Natural killer cell (primary cell): ENCODE measurements at regions not wholly inside any gene's neighbourhood (a gene's known extent, or its start where the extent isn't known, plus 50 kb on each side); places are given as distances from the start of the nearest gene placed in this dataset.

Experiments
- ATAC-seq, 3 donors: fragments of 150-1000 bp in 2 of 3; fragments of 200-7000 bp in 1 of 3; cut with Tn5 transposase; 1 replicate in 1 of 3; 2 replicates in 2 of 3; pipeline ENCODE4 v1.10.0; 2021; ENCODE audit warnings: mild to moderate bottlenecking in 2 of 3, moderate library complexity in 2 of 3
- DNase-seq, 2 donors: peaks; one replicate each; pipeline versions ENCODE4 v3.0.0 to v3.0.0-alpha.2; 2013 to 2021; ENCODE audit warnings: mixed read lengths in 1 of 2
- H3K27ac ChIP-seq: one replicate; pipeline ENCODE4 v1.5.1; 2013; ENCODE audit warnings: mild to moderate bottlenecking, low read length
- H3K27me3 ChIP-seq: one replicate; pipeline ENCODE4 v1.6.1; 2013; ENCODE audit warnings: low read length; ENCODE audit not compliant: control insufficient read depth, insufficient read depth
- H3K36me3 ChIP-seq: one replicate; pipeline ENCODE4 v1.6.1; 2013; ENCODE audit warnings: low read length; ENCODE audit not compliant: control insufficient read depth, insufficient read depth
- H3K4me1 ChIP-seq: one replicate; pipeline ENCODE4 v1.6.1; 2013; ENCODE audit warnings: low read length; ENCODE audit not compliant: control insufficient read depth, insufficient read depth
- H3K4me3 ChIP-seq: one replicate; pipeline ENCODE4 v1.5.1; 2013; ENCODE audit warnings: low read length
- H3K9me3 ChIP-seq: one replicate; pipeline ENCODE4 v1.6.1; 2013; ENCODE audit warnings: low read length; ENCODE audit not compliant: control insufficient read depth, insufficient read depth
- H3K27ac Mint-ChIP-seq, 2 donors: one replicate each; pipeline ENCODE4 v1.8.0; 2022; ENCODE audit warnings: mild to moderate bottlenecking in 2 of 2, mixed read lengths in 2 of 2, moderate library complexity in 1 of 2
- H3K27me3 Mint-ChIP-seq, 2 donors: one replicate each; pipeline ENCODE4 v1.8.0; 2022; ENCODE audit warnings: low read depth in 2 of 2, mixed read lengths in 2 of 2
- H3K36me3 Mint-ChIP-seq: one replicate; pipeline ENCODE4 v1.8.0; 2022; ENCODE audit warnings: mixed read lengths
- H3K4me1 Mint-ChIP-seq, 2 donors: one replicate each; pipeline ENCODE4 v1.8.0; 2022; ENCODE audit warnings: mixed read lengths in 2 of 2
- H3K4me3 Mint-ChIP-seq: one replicate; pipeline ENCODE4 v1.8.0; 2022; ENCODE audit warnings: mild to moderate bottlenecking, moderate library complexity, mixed read lengths
- H3K9me3 Mint-ChIP-seq, 2 donors: one replicate each; pipeline ENCODE4 v1.8.0; 2022; ENCODE audit warnings: mixed read lengths in 2 of 2
- WGBS: methylation state at CpG from one replicate; pipeline ENCODE4 v1.1.7; 2013; ENCODE audit warnings: missing lambda C conversion rate; ENCODE audit not compliant: insufficient coverage; 5-methylcytosine and 5-hydroxymethylcytosine counted together
- intact Hi-C: fragments of 100-400 bp; cut with micrococcal nuclease; formaldehyde crosslinking; loops from one replicate; pipeline ENCODE4 v1.14.2; 2022
- TF ChIP-seq, protein P1 (sequence below): fragments of 200-600 bp; IDR thresholded peaks from one replicate; pipeline ENCODE4 v1.8.0; 2022; ENCODE audit warnings: antibody characterized with exemption

DNA sequence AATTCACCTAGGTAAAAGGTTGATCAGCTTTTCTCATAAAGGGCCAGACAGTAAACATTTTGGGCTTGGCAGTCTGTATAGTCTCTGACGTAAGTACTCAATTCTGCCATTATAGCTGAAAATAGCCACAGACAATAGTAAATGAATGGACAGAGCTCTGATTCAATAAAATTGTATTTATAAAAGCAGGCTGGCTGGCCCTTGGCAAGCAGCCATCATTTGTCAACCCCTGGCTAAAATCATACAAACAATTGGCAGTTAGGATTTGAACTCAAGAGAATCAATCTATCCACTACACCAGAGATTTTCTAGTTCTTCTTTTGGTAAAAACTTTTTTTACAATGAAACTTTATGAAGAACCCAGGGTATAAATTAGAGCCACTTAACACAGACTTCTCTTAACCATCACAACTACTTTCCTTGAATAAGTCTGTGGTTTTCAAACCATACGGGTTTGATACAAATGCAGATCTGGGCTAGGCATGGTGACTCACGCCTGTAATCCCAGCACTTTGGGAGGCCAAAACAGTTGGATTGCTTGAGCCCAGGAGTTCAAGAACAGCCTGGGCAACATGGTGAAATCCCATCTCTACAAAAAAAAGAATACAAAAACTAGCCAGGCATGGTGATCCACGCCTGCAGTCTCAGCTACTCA lies 124.5 kb downstream of the SLC16A9 start:
- DNase-seq (no peak), ATAC-seq (no peak)
- Mint-ChIP-seq H3K27me3 (no peaks in the 10 kb centered on the region), H3K27ac (no peak overlapping the region), H3K4me1 (no peaks in the 10 kb centered on the region), H3K4me3 (no peak overlapping the region), H3K9me3 (no peaks in the 10 kb centered on the region), H3K36me3 (no peaks in the 10 kb centered on the region)
- Histone ChIP-seq H3K27ac (no peak overlapping the region), H3K4me3 (no peak overlapping the region), H3K36me3 (no peaks in the 10 kb centered on the region), H3K9me3 (no peaks in the 10 kb centered on the region), H3K27me3 (no peaks in the 10 kb centered on the region), H3K4me1 (no peaks in the 10 kb centered on the region)
- WGBS = 88% methylated on average over 4 of the region's 4 CpGs
- TF ChIP-seq, protein P1, sequence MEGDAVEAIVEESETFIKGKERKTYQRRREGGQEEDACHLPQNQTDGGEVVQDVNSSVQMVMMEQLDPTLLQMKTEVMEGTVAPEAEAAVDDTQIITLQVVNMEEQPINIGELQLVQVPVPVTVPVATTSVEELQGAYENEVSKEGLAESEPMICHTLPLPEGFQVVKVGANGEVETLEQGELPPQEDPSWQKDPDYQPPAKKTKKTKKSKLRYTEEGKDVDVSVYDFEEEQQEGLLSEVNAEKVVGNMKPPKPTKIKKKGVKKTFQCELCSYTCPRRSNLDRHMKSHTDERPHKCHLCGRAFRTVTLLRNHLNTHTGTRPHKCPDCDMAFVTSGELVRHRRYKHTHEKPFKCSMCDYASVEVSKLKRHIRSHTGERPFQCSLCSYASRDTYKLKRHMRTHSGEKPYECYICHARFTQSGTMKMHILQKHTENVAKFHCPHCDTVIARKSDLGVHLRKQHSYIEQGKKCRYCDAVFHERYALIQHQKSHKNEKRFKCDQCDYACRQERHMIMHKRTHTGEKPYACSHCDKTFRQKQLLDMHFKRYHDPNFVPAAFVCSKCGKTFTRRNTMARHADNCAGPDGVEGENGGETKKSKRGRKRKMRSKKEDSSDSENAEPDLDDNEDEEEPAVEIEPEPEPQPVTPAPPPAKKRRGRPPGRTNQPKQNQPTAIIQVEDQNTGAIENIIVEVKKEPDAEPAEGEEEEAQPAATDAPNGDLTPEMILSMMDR = no peak
- intact Hi-C loops = no loop called here

GRCh38 chr10:59582780-59583179 lies 126.9 kb downstream of the SLC16A9 start:
- intact Hi-C loops = no loop called here
- Histone ChIP-seq H3K27me3 (no peaks in the 10 kb centered on the region), H3K36me3 (no peaks in the 10 kb centered on the region), H3K9me3 (no peaks in the 10 kb centered on the region), H3K4me1 (no peaks in the 10 kb centered on the region), H3K27ac (no peak overlapping the region), H3K4me3 (no peak overlapping the region)
- no peak overlapping the region for H3K27ac Mint-ChIP-seq
- H3K4me3 Mint-ChIP-seq = no peak overlapping the region
- 88% methylated on average over 2 of the region's 3 CpGs for WGBS
- H3K9me3 Mint-ChIP-seq = no peaks in the 10 kb centered on the region
- ATAC-seq = no peak
- DNase-seq = no peak
- TF ChIP-seq, protein P1 = no peak
- H3K36me3 Mint-ChIP-seq = no peaks in the 10 kb centered on the region
- no peaks in the 10 kb centered on the region for H3K4me1 Mint-ChIP-seq
- H3K27me3 Mint-ChIP-seq = no peaks in the 10 kb centered on the region

GRCh38 chr10:59582058-59582457 lies 127.6 kb downstream of the SLC16A9 start:
- Mint-ChIP-seq H3K4me1 (no peaks in the 10 kb centered on the region), H3K4me3 (no peak overlapping the region), H3K36me3 (no peaks in the 10 kb centered on the region), H3K27me3 (no peaks in the 10 kb centered on the region), H3K9me3 (no peaks in the 10 kb centered on the region), H3K27ac (no peak overlapping the region)
- no peaks in the 10 kb centered on the region for H3K36me3 ChIP-seq
- no peaks in the 10 kb centered on the region for H3K9me3 ChIP-seq
- no peak overlapping the region for H3K27ac ChIP-seq
- ATAC-seq = no peak
- no peaks in the 10 kb centered on the region for H3K27me3 ChIP-seq
- no peaks in the 10 kb centered on the region for H3K4me1 ChIP-seq
- DNase-seq = no peak
- 89% methylated on average over 3 of the region's 3 CpGs for WGBS
- intact Hi-C loops = no loop called here
- TF ChIP-seq, protein P1 = no peak
- no peak overlapping the region for H3K4me3 ChIP-seq
